NCI-H82 treated with DMSO at 0.1 percent for 48 hours (cell line): ENCODE measurements at regions not wholly inside any gene's neighbourhood (a gene's known extent, or its start where the extent isn't known, plus 50 kb on each side); places are given as distances from the start of the nearest gene placed in this dataset.
"Not testable (repeated sequence)": the region's sequence is repeated elsewhere in the genome, so short reads cannot be mapped to it uniquely, and the experiment has no call there.

Experiments used
- DNase-seq: peaks from one replicate; lab custom pipeline; 2025; ENCODE audit not compliant: unreplicated experiment; lab: John Stamatoyannopoulos, UW

DNA sequence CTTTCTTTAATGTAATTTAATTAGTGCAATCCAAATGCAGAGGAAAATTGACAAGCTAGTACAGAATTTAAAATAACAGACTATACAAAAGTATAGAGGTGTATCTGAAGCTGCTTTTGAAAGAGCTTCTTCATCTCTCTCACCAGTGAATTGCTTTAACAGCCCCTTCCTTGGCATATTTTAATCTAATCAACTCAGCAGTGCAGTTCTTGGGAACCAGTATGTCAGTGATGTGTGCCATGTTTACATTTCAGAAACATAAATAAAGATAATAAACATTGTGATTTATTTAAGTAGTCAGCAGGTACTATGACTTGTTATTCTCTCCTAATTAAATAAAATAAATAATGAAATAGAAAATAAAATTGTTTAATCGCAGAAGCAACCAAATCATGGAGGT lies 1260.6 kb downstream of the NCAM2 start:
- DNase-seq, result no peak

DNA sequence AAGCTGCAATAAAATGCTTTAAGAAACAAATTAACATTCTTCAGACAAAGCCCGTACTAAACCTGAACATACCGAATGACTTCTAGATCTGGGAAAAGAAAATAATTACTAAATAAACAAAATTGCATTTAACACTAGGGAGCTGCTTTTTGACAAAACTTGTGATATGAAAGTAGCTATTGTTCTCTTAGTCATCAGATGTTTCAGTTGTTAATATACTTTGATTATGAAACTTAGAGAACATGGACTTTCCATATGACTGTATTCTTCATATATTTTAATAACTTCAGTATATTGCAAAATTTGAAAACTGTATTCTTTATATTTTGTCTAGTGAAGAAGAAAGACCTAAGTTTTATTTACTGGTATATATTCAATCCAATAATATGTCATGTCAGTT lies 1262.1 kb downstream of the NCAM2 start:
- no peak for DNase-seq

DNA sequence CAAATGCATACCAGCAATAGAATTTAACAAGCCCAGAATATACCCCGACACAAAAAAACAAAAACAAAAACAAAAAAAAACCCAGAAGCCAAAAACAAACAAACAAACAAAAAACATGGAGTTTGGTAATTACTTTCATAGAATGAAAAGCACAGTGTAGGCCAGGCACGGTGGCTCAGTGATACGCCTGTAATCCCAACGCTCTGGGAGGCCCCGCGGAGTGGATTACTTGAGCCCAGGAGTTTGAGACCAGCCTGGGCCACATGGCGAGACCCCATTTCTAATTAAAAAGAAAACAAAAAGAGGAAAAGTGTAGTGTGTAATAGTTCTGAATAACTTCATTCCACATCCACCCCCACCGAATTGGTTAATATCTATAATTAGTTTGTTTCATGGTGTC lies 1265.7 kb downstream of the NCAM2 start:
- no peak for DNase-seq

DNA sequence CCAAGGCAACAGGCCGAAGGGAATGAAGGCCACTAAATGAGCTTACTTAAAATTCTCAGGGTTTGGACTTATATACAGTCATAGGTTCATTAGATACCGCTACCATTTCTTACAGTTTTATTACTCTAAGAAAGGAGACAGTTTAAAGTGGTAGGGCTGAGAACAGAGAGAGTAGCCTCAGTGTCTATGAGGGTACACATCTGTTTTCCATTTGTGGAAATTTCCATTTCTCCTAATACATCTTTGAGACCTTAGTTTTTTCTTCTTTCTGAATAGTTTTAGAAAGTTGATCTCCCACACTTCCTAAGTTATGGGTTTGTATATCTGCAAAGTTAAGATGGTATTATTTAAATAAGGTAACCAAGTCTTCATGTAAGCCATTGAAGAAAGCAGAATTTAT lies 1279.1 kb downstream of the NCAM2 start:
- DNase-seq, result no peak

DNA sequence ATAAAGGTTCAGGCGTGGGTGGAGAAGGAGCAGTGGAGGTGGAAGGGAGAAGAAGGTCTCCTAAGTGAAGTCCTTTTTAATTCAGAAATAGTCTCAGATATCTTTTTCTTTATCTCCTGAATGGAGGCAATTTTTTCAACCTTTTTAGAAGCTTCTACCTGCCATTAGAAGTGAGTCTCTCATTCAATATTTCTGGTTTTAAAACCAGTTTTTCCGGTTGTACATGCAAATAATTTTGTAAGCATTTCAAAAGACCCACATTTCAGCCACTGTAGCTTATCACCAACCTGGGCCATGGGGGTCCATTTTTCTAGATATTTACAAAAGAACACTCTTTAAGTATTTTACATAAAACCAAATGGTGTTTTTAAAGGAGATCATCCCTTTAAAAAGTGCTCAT lies 1280.2 kb downstream of the NCAM2 start:
- no peak for DNase-seq

GRCh38 chr21:22280851-22281250 lies 1282.6 kb downstream of the NCAM2 start:
- no peak for DNase-seq

- DNase-seq, result no peak
Observed at GRCh38 chr21:22288885-22289499, 1290.8 kb downstream of the NCAM2 start.

DNA sequence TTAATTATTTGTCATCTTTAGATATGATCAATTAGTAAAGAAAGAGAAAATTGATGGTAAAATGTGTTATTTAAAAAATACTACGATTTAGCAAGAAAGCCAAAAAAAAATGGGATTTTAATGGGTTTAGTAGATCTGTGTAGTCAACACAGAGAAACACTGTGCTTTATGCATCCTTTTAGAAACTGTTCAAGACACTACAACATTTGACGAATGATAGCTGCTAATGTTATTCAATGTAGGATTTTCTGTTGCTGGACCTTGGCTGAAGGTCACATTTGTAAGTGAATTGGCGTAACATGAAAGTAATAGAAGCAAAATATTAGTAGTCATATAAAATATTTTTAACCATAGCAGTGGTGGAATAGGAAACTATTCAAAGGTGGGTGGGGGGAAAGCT lies 1293.9 kb downstream of the NCAM2 start:
- DNase-seq, result no peak

GRCh38 chr21:22297575-22297974 lies 1299.4 kb downstream of the NCAM2 start:
- DNase-seq, result no peak

DNA sequence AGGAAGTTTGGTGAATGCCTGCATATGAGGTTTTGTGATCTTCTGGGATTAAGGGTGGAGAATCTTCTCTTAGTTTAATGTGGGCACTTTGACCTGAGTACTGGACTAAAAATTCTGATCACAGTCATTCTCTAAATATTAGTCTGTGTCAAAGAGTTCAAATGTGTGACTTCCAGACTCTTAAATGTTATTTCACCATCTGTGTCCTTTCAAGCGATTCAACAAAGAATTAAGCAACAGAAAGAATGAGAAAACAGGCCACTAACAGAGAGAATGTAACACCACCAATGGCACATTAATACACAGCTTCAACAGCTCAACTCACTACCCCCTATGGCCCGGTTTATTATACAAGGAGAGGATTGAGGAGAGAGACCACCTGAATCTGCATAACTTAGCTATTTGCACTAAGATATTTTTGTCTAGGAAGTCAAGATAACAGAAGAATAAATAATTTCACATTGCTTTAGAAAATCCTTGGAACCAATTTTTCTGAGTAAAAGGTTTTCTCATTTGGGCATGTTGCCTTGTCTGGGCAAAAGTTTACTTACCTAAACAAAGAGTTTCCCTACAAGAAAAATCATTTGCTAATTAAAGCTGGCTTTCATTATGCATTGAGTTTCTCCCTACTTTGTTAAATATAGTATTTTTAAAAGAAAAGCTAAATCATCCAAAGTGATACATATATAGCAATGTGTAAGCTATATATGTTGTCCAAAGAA lies 1313.7 kb downstream of the NCAM2 start:
- DNase-seq, result no peak

DNA sequence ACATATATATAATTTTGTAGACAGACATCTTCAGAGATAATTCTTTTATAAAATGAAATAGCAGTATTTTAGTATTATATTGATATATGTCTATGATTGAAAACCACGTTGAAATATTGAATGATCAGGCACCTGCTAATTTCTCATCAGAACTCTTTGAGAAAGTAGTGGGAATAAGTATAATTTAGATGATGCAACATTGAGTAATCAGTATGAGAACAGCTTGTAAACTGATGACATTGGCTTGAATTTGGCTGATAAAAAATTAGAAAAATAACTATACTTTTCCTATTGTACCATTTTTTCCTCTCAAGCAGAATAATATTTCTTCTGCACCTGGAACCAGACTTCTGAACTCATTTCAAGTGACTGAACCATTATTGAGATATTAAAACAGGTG lies 1316.8 kb downstream of the NCAM2 start:
- no peak for DNase-seq

GRCh38 chr21:22319435-22319834 lies 1321.2 kb downstream of the NCAM2 start:
- DNase-seq, result no peak

DNA sequence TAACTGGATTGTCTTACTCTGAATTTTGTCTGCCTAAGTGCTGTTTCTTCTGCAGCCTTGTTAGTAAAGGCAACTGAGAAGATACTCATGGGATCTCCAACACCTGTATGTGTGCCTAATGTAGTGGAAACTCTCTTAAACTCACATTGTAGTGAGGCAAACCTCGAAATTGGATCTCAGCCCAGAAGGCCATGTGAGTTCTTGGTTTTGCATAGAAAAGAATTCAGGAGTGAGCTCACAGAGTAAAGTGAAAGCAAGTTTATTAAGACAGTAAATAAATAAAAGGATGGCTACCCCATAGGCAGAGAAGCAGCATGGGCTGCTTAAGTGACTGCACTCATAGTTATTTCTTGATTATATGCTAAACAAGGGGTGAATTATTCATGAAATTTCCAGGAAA lies 1344.7 kb downstream of the NCAM2 start:
- no peak for DNase-seq

- DNase-seq, result no peak
Observed at GRCh38 chr21:22343303-22343702, 1345.1 kb downstream of the NCAM2 start.

- no peak for DNase-seq
Observed at GRCh38 chr21:22343721-22344120, 1345.5 kb downstream of the NCAM2 start.

DNA sequence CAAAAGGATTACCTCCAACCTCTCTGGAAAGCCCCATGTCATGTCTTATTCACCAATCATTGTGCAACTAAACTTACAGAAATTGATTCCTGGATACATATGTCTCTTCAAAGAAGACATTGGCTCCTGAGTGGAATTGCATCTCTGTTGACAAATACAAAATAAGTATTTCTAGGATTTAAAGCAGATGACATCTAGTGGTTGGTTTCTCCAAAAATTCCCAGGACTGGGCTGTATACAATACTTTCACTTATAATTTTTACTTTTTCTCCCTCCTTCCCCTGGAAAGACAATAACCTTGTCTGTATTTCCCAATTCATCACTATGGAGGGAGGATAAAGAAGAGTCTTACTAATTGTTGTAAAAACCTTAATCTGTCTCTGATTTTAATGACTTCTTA lies 1347.4 kb downstream of the NCAM2 start:
- DNase-seq, result no peak

DNA sequence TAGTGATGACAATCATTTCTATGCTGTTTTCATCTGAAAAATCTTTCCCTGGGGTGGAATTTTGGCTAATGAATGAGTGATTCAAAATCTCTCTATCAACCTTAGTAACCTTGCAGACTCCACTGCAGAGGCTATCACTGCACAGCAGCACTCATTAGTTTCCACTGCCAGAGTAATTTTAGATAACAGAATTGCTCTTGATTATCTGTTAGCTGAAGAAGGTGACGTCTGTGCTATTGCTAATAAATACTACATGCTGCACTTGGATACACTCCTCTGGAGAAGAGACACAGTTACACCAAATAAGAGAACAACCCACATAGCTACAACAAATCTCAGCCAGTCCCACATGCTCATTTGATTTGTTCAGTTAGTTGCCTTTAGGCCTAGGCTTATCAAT lies 1348.4 kb downstream of the NCAM2 start:
- no peak for DNase-seq

DNA sequence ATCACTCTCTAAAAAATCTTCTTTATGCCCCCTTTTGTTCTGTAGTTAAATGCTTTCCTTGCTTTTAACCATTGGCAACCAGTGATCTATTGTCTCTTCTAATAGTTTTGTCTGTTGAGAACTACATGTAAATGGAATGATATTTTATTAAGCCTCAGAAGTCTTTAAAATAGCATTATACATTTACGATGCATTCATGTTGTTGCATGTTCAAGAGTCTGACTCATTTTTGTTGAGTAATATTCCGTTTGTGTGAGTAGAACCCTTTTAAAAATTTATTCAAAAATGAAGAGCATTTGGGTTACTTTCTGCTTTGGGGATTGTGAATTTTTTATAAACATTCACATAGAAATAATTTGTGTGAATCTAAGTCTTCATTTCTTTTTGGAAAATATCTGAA lies 1352.9 kb downstream of the NCAM2 start:
- no peak for DNase-seq

GRCh38 chr21:22352088-22352487 lies 1353.9 kb downstream of the NCAM2 start:
- no peak for DNase-seq

DNA sequence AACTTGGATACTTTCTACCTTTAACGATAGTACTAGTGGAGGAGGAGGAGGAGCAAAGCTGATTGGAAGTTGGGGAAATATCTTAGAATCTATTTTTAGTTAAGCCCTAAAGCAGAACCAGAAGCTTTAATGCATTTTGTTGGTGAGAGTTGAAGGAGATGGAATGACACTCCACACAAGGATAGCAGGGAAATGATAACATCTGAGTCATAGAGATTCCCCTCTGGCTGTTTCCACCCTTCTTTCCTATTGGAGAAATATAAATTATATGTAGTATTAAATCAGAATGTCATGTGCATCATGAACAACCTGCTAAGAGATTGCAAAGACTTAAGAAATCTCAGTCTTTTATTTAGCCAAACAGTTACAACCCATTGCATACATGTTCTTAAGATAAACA lies 1357.7 kb downstream of the NCAM2 start:
- DNase-seq, result no peak

GRCh38 chr21:22356663-22357062 lies 1358.5 kb downstream of the NCAM2 start:
- no peak for DNase-seq

DNA sequence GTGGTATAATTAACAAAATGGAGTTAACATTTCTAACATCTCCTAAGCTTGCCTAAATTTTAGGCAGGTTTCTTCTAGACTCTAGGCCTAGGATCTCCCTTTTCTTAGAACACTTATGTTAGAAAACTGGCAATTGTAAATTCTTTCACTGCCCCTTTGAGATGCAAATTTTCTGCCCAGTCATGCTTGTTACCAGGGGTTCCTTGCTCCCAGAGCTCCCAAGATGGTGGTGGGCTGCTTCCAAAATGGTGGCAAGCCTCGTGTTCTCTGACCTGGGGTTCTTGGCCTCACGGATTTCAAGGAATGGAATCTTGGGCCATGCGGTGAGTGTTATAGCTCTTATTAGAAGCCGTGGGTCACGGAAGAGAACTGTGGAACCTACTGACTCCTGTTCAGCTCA lies 1361.4 kb downstream of the NCAM2 start:
- DNase-seq, result not testable (repeated sequence)

GRCh38 chr21:22363504-22363903 lies 1365.3 kb downstream of the NCAM2 start:
- no peak for DNase-seq
